ENCODE measurements at regions not wholly inside any gene's neighbourhood (a gene's known extent, or its start where the extent isn't known, plus 50 kb on each side); places are given as distances from the start of the nearest gene placed in this dataset.
"Not testable (repeated sequence)": the region's sequence is repeated elsewhere in the genome, so short reads cannot be mapped to it uniquely, and the experiment has no call there.

GRCh38 chr13:53439439-53440225 lies 411.0 kb downstream of the OLFM4 start:
- TF ChIP-seq, protein P1, sequence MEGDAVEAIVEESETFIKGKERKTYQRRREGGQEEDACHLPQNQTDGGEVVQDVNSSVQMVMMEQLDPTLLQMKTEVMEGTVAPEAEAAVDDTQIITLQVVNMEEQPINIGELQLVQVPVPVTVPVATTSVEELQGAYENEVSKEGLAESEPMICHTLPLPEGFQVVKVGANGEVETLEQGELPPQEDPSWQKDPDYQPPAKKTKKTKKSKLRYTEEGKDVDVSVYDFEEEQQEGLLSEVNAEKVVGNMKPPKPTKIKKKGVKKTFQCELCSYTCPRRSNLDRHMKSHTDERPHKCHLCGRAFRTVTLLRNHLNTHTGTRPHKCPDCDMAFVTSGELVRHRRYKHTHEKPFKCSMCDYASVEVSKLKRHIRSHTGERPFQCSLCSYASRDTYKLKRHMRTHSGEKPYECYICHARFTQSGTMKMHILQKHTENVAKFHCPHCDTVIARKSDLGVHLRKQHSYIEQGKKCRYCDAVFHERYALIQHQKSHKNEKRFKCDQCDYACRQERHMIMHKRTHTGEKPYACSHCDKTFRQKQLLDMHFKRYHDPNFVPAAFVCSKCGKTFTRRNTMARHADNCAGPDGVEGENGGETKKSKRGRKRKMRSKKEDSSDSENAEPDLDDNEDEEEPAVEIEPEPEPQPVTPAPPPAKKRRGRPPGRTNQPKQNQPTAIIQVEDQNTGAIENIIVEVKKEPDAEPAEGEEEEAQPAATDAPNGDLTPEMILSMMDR (IDR thresholded peaks at IDR 0.05; ENCODE audit: low read depth, low read length): no peak
- H3K4me3 ChIP-seq (replicated peaks in 1 of 2; ENCODE audit: low read depth in 2 of 2, low read length in 2 of 2): no peak overlapping the region
- DNase-seq (ENCODE audit: low read depth in 2 of 2): no peak

- no peak overlapping the region for H3K4me3 ChIP-seq (replicated peaks in 1 of 2; ENCODE audit: low read depth in 2 of 2, low read length in 2 of 2)
- no peak for DNase-seq (ENCODE audit: low read depth in 2 of 2)
- TF ChIP-seq, protein P1 (IDR thresholded peaks at IDR 0.05; ENCODE audit: low read depth, low read length): no peak
These were observed 414.4 kb downstream of the OLFM4 start for GRCh38 chr13:53442979-53443378.

- TF ChIP-seq, protein P1 (IDR thresholded peaks at IDR 0.05; ENCODE audit: low read depth, low read length): no peak
- H3K4me3 ChIP-seq (replicated peaks in 1 of 2; ENCODE audit: low read depth in 2 of 2, low read length in 2 of 2): no peak overlapping the region
- DNase-seq (ENCODE audit: low read depth in 2 of 2): no peak
These were observed 417.1 kb downstream of the OLFM4 start for GRCh38 chr13:53445686-53446085.

GRCh38 chr13:53447456-53447855 lies 418.8 kb downstream of the OLFM4 start:
- no peak overlapping the region for H3K4me3 ChIP-seq (replicated peaks in 1 of 2; ENCODE audit: low read depth in 2 of 2, low read length in 2 of 2)
- TF ChIP-seq, protein P1 (IDR thresholded peaks at IDR 0.05; ENCODE audit: low read depth, low read length): no peak
- DNase-seq (ENCODE audit: low read depth in 2 of 2): no peak

- DNase-seq (ENCODE audit: low read depth in 2 of 2): no peak
- TF ChIP-seq, protein P1 (IDR thresholded peaks at IDR 0.05; ENCODE audit: low read depth, low read length): no peak
- no peak overlapping the region for H3K4me3 ChIP-seq (replicated peaks in 1 of 2; ENCODE audit: low read depth in 2 of 2, low read length in 2 of 2)
These were observed 419.2 kb downstream of the OLFM4 start for GRCh38 chr13:53447863-53448262.

DNA sequence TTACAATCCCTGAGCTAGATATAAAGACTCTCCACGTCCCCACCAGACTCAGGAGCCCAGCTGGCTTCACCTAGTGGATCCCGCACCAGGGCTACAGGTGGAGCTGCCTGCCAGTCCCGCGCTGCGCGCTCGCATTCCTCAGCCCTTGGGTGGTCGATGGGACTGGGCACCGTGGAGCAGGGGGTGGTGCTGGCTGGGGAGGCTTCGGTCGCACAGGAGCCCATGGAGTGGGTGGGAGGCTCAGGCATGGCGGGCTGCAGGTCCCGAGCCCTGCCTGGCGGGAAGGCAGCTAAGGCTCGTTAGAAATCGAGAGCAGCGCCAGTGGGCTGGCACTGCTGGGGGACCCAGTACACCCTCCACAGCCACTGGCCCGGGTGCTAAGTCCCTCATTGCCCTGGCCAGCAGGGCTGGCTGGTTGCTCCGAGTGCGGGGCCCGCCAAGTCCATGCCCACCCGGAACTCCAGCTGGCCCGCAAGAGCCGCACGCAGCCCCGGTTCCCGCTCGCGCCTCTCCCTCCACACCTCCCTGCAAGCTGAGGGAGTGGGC lies 423.7 kb downstream of the OLFM4 start:
- H3K4me3 ChIP-seq (replicated peaks in 1 of 2; ENCODE audit: low read depth in 2 of 2, low read length in 2 of 2); DNase-seq (ENCODE audit: low read depth in 2 of 2): not testable (repeated sequence)

- TF ChIP-seq, protein P1 (IDR thresholded peaks at IDR 0.05; ENCODE audit: low read depth, low read length): no peak
- no peak overlapping the region for H3K4me3 ChIP-seq (replicated peaks in 1 of 2; ENCODE audit: low read depth in 2 of 2, low read length in 2 of 2)
- DNase-seq (ENCODE audit: low read depth in 2 of 2): no peak
These were observed 432.2 kb downstream of the OLFM4 start for GRCh38 chr13:53460796-53461195.
